ENCODE measurements at regions not wholly inside any gene's neighbourhood (a gene's known extent, or its start where the extent isn't known, plus 50 kb on each side); places are given as distances from the start of the nearest gene placed in this dataset.

DNA sequence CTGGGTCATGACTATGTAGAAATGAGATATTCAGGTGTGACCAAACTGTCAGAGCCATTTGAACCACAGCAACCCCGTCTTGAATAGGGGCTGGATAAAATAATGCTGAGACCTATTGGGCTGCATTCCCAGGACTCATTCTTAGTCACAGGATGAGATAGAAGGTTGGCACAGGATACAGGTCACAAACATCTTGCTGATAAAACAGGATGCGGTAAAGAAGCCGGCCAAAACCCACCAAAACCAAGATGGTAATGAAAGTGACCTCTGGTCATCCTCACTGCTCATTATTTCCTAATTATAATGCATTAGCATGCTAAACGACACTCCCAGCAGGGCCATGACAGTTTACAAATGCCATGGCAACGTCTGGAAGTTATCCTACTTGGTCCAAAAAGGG is 545.5 kb downstream of the TMEM114 start:
- TF ChIP-seq, protein P1, sequence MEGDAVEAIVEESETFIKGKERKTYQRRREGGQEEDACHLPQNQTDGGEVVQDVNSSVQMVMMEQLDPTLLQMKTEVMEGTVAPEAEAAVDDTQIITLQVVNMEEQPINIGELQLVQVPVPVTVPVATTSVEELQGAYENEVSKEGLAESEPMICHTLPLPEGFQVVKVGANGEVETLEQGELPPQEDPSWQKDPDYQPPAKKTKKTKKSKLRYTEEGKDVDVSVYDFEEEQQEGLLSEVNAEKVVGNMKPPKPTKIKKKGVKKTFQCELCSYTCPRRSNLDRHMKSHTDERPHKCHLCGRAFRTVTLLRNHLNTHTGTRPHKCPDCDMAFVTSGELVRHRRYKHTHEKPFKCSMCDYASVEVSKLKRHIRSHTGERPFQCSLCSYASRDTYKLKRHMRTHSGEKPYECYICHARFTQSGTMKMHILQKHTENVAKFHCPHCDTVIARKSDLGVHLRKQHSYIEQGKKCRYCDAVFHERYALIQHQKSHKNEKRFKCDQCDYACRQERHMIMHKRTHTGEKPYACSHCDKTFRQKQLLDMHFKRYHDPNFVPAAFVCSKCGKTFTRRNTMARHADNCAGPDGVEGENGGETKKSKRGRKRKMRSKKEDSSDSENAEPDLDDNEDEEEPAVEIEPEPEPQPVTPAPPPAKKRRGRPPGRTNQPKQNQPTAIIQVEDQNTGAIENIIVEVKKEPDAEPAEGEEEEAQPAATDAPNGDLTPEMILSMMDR (IDR thresholded peaks at IDR 0.05), result no peak
- TF ChIP-seq EZH2 (IDR thresholded peaks at IDR 0.05), result no peak

All from neural progenitor cell (in vitro differentiated cells).